H9 (cell line): ENCODE measurements at regions not wholly inside any gene's neighbourhood (a gene's known extent, or its start where the extent isn't known, plus 50 kb on each side); places are given as distances from the start of the nearest gene placed in this dataset.

Experiments used
- DNase-seq: peaks from one replicate; pipeline ENCODE4 v3.0.0-alpha.2; 2017
- H2AFZ ChIP-seq: one replicate; pipeline ENCODE4 v1.6.1; 2013; ENCODE audit warnings: mild to moderate bottlenecking, low read length, control low read depth, moderate library complexity
- H2AK5ac ChIP-seq: 2 replicates; pipeline ENCODE4 v1.6.1; 2013; ENCODE audit warnings: low read length, control low read depth, mixed read lengths; ENCODE audit not compliant: insufficient read length
- H2BK120ac ChIP-seq: one replicate; pipeline ENCODE4 v1.6.1; 2013; ENCODE audit warnings: low read depth, mild to moderate bottlenecking, low read length, control low read depth, inconsistent platforms; ENCODE audit not compliant: poor library complexity, severe bottlenecking
- H2BK12ac ChIP-seq: 2 replicates; pipeline ENCODE4 v1.6.1; 2013; ENCODE audit warnings: low read length, control low read depth, mixed read lengths, low read depth; ENCODE audit not compliant: insufficient read length
- H2BK15ac ChIP-seq: 2 replicates; pipeline ENCODE4 v1.6.1; 2013; ENCODE audit warnings: low read depth, low read length, control low read depth
- H2BK20ac ChIP-seq: one replicate; pipeline ENCODE4 v1.6.1; 2013; ENCODE audit warnings: low read depth, mild to moderate bottlenecking, low read length, control low read depth, inconsistent platforms; ENCODE audit not compliant: poor library complexity, severe bottlenecking
- H2BK5ac ChIP-seq: 2 replicates; pipeline ENCODE4 v1.6.1; 2013; ENCODE audit warnings: low read length, control low read depth, mixed read lengths; ENCODE audit not compliant: insufficient read length
- H3K14ac ChIP-seq: 2 replicates; pipeline ENCODE4 v1.6.1; 2013; ENCODE audit warnings: low read length, control low read depth; ENCODE audit not compliant: insufficient read depth
- H3K18ac ChIP-seq: 2 replicates; pipeline ENCODE4 v1.6.1; 2013; ENCODE audit warnings: low read depth, mild to moderate bottlenecking, mixed read lengths, low read length, control low read depth; ENCODE audit not compliant: insufficient read length
- H3K23ac ChIP-seq: 2 replicates; pipeline ENCODE4 v1.6.1; 2013; ENCODE audit warnings: low read length, control low read depth, mixed read lengths, low read depth; ENCODE audit not compliant: insufficient read length
- H3K23me2 ChIP-seq: 2 replicates; pipeline ENCODE4 v1.6.1; 2013; ENCODE audit warnings: low read depth, mild to moderate bottlenecking, mixed read lengths, low read length, control low read depth; ENCODE audit not compliant: insufficient read length, poor library complexity, severe bottlenecking
- H3K27ac ChIP-seq: 2 replicates; pipeline ENCODE4 v1.5.1; 2013; ENCODE audit warnings: low read length, control low read depth, mixed read lengths, low read depth; ENCODE audit not compliant: insufficient read length
- H3K27me3 ChIP-seq: 2 replicates; pipeline ENCODE4 v1.6.1; 2013; ENCODE audit warnings: low read length, control low read depth, inconsistent platforms; ENCODE audit not compliant: insufficient read depth
- H3K4ac ChIP-seq: 2 replicates; pipeline ENCODE4 v1.6.1; 2013; ENCODE audit warnings: low read depth, mild to moderate bottlenecking, control low read depth, inconsistent platforms, low read length, moderate library complexity
- H3K4me1 ChIP-seq: 2 replicates; pipeline ENCODE4 v1.6.1; 2013; ENCODE audit warnings: low read length, control low read depth, inconsistent platforms; ENCODE audit not compliant: insufficient read depth
- H3K4me2 ChIP-seq: 2 replicates; pipeline ENCODE4 v1.6.1; 2013; ENCODE audit warnings: low read length, control low read depth, mixed read lengths; ENCODE audit not compliant: insufficient read length, insufficient read depth
- H3K56ac ChIP-seq: 2 replicates; pipeline ENCODE4 v1.6.1; 2013; ENCODE audit warnings: low read depth, mild to moderate bottlenecking, mixed read lengths, low read length, control low read depth; ENCODE audit not compliant: insufficient read length
- H3K79me1 ChIP-seq: 2 replicates; pipeline ENCODE4 v1.6.1; 2013; ENCODE audit warnings: low read depth, mild to moderate bottlenecking, moderate library complexity, low read length, control low read depth, inconsistent platforms; ENCODE audit not compliant: insufficient read depth, poor library complexity, severe bottlenecking
- H3K79me2 ChIP-seq: 2 replicates; pipeline ENCODE4 v1.6.1; 2013; ENCODE audit warnings: low read length, control low read depth, inconsistent platforms; ENCODE audit not compliant: insufficient read depth
- H3K9ac ChIP-seq: 2 replicates; pipeline ENCODE4 v1.6.1; 2013; ENCODE audit warnings: low read length, control low read depth, mixed read lengths; ENCODE audit not compliant: insufficient read length; ENCODE audit errors: extremely low read depth
- H3K9me3 ChIP-seq: one replicate; pipeline ENCODE4 v1.6.1; 2013; ENCODE audit warnings: low read depth, low read length, inconsistent platforms; ENCODE audit not compliant: control insufficient read depth
- H3T11ph ChIP-seq: one replicate; pipeline ENCODE4 v1.6.1; 2013; ENCODE audit warnings: mild to moderate bottlenecking, low read length, control low read depth, inconsistent platforms
- H4K20me1 ChIP-seq: one replicate; pipeline ENCODE4 v1.6.1; 2013; ENCODE audit not compliant: control insufficient read depth, insufficient read length, insufficient read depth
- H4K5ac ChIP-seq: 2 replicates; pipeline ENCODE4 v1.6.1; 2013; ENCODE audit warnings: low read depth, mild to moderate bottlenecking, mixed read lengths, low read length, control low read depth; ENCODE audit not compliant: insufficient read length
- H4K8ac ChIP-seq: replicated peaks from 2 replicates; pipeline ENCODE4 v1.6.1; 2013; ENCODE audit warnings: low read length, control low read depth, mixed read lengths, low read depth; ENCODE audit not compliant: insufficient read length
- H4K91ac ChIP-seq: 2 replicates; pipeline ENCODE4 v1.6.1; 2013; ENCODE audit warnings: low read depth, mild to moderate bottlenecking, moderate library complexity, mixed read lengths, low read length, control low read depth; ENCODE audit not compliant: insufficient read length
- H3K27ac Mint-ChIP-seq, 3 experiments: 2 replicates in 2 of 3; 3 replicates in 1 of 3; pipeline ENCODE4 v1.8.0; 2020 to 2021; ENCODE audit warnings: mixed read lengths in 3 of 3, mild to moderate bottlenecking in 1 of 3, moderate library complexity in 1 of 3
- H3K27me3 Mint-ChIP-seq: 2 replicates; pipeline ENCODE4 v1.8.0; 2021; ENCODE audit warnings: low read depth, mild to moderate bottlenecking, moderate library complexity, mixed read lengths
- H3K36me3 Mint-ChIP-seq, 3 experiments: 2 replicates in 2 of 3; 3 replicates in 1 of 3; pipeline ENCODE4 v1.8.0; 2020 to 2021; ENCODE audit warnings: low read depth in 3 of 3, mixed read lengths in 3 of 3; ENCODE audit not compliant: insufficient read depth in 1 of 3
- H3K4me1 Mint-ChIP-seq, 2 experiments: 2 replicates each; pipeline ENCODE4 v1.8.0; 2020; ENCODE audit warnings: mixed read lengths in 2 of 2
- H3K4me3 Mint-ChIP-seq, 2 experiments: 2 replicates in 1 of 2; 3 replicates in 1 of 2; pipeline ENCODE4 v1.8.0; 2020 to 2021; ENCODE audit warnings: mild to moderate bottlenecking in 2 of 2, mixed read lengths in 2 of 2, moderate library complexity in 1 of 2
- H3K9me3 Mint-ChIP-seq, 2 experiments: 2 replicates in 1 of 2; 3 replicates in 1 of 2; pipeline ENCODE4 v1.8.0; 2020; ENCODE audit warnings: mild to moderate bottlenecking in 2 of 2, mixed read lengths in 2 of 2, moderate library complexity in 1 of 2
- TF ChIP-seq, protein P1 (sequence below): fragments of 200-600 bp; sonication (generic); conservative IDR thresholded peaks from 3 replicates; pipeline ENCODE4 v1.8.0; 2021; ENCODE audit warnings: antibody characterized with exemption, mild to moderate bottlenecking

- TF ChIP-seq, protein P1, sequence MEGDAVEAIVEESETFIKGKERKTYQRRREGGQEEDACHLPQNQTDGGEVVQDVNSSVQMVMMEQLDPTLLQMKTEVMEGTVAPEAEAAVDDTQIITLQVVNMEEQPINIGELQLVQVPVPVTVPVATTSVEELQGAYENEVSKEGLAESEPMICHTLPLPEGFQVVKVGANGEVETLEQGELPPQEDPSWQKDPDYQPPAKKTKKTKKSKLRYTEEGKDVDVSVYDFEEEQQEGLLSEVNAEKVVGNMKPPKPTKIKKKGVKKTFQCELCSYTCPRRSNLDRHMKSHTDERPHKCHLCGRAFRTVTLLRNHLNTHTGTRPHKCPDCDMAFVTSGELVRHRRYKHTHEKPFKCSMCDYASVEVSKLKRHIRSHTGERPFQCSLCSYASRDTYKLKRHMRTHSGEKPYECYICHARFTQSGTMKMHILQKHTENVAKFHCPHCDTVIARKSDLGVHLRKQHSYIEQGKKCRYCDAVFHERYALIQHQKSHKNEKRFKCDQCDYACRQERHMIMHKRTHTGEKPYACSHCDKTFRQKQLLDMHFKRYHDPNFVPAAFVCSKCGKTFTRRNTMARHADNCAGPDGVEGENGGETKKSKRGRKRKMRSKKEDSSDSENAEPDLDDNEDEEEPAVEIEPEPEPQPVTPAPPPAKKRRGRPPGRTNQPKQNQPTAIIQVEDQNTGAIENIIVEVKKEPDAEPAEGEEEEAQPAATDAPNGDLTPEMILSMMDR = no peak
- H3K9me3 Mint-ChIP-seq = peaks cover 0 to 2% of the 10 kb centered on the region in 2 experiments; a peak in 1 of 5 replicates
- no peaks in the 10 kb centered on the region for H3K79me1 ChIP-seq
- H3K4me1 ChIP-seq = no peaks in the 10 kb centered on the region
- no peak overlapping the region for H4K8ac ChIP-seq
- no peak overlapping the region for H3K9ac ChIP-seq
- H3K9me3 ChIP-seq = no peaks in the 10 kb centered on the region
- no peak overlapping the region for H2BK20ac ChIP-seq
- no peak overlapping the region for H3K56ac ChIP-seq
- H2BK15ac ChIP-seq = no peak overlapping the region
- no peak overlapping the region for H3K27ac ChIP-seq
- no peak overlapping the region for H2BK120ac ChIP-seq
- H3K27me3 ChIP-seq = no peaks in the 10 kb centered on the region
- H3K4me2 ChIP-seq = no peak overlapping the region
- H3K23ac ChIP-seq = no peak overlapping the region
- no peak overlapping the region for H2AFZ ChIP-seq
- no peaks in the 10 kb centered on the region for H3K23me2 ChIP-seq
- no peak for DNase-seq
- H2BK5ac ChIP-seq = no peak overlapping the region
- no peak overlapping the region for H3K14ac ChIP-seq
- no peak overlapping the region for H3K4me3 Mint-ChIP-seq
- H2BK12ac ChIP-seq = no peak overlapping the region
- no peak overlapping the region for H4K5ac ChIP-seq
- H3K27me3 Mint-ChIP-seq = no peaks in the 10 kb centered on the region
- H3K36me3 Mint-ChIP-seq = no peaks in the 10 kb centered on the region
- no peaks in the 10 kb centered on the region for H3K79me2 ChIP-seq
- H2AK5ac ChIP-seq = no peak overlapping the region
- no peak overlapping the region for H3K4ac ChIP-seq
- H3T11ph ChIP-seq = no peak overlapping the region
- H4K91ac ChIP-seq = no peak overlapping the region
- H4K20me1 ChIP-seq = no peaks in the 10 kb centered on the region
- H3K18ac ChIP-seq = no peak overlapping the region
- no peak overlapping the region for H3K27ac Mint-ChIP-seq
- H3K4me1 Mint-ChIP-seq = no peaks in the 10 kb centered on the region
Observed at GRCh38 chr5:93100976-93101375, 480.0 kb downstream of the NR2F1-AS1 start.
